Left ventricle myocardium inferior (tissue), 1 donor: ENCODE measurements at regions not wholly inside any gene's neighbourhood (a gene's known extent, or its start where the extent isn't known, plus 50 kb on each side); places are given as distances from the start of the nearest gene placed in this dataset.
"Not testable (repeated sequence)": the region's sequence is repeated elsewhere in the genome, so short reads cannot be mapped to it uniquely, and the experiment has no call there.

Experiments used
- DNase-seq: peaks from one replicate; pipeline ENCODE4 v3.0.0-alpha.2; 2020
- H3K27ac ChIP-seq: fragments of 200-600 bp; replicated peaks from 2 replicates; pipeline ENCODE4 v1.8.0; 2021
- H3K27me3 ChIP-seq: fragments of 200-600 bp; 2 replicates; pipeline ENCODE4 v1.8.0; 2021; ENCODE audit warnings: low read depth
- H3K36me3 ChIP-seq: fragments of 200-600 bp; 2 replicates; pipeline ENCODE4 v1.8.0; 2021
- H3K4me1 ChIP-seq: fragments of 200-600 bp; 2 replicates; pipeline ENCODE4 v1.8.0; 2021
- H3K4me3 ChIP-seq: fragments of 200-600 bp; 2 replicates; pipeline ENCODE4 v1.8.0; 2021; ENCODE audit warnings: mild to moderate bottlenecking, moderate library complexity
- H3K9me3 ChIP-seq: fragments of 200-600 bp; replicated peaks from 2 replicates; pipeline ENCODE4 v1.8.0; 2021
- CTCF ChIP-seq: fragments of 200-600 bp; IDR thresholded peaks from 2 replicates; pipeline ENCODE4 v1.8.0; 2021; ENCODE audit warnings: antibody characterized with exemption, mild to moderate bottlenecking, borderline replicate concordance
- intact Hi-C: fragments of 100-400 bp; cut with micrococcal nuclease; formaldehyde crosslinking; loops from one replicate; pipeline ENCODE4 v1.11.0; 2022
- donor health status: DM: no; HTN: yes; CAD: no; lungs with severe emphysema.

- intact Hi-C loops = no loop called here
- no peak for TF ChIP-seq CTCF
- no peak for DNase-seq
These were observed 66.3 kb upstream of the IQSEC1 start for GRCh38 chr3:13139471-13140065.

GRCh38 chr3:13138833-13139145 lies 65.6 kb upstream of the IQSEC1 start:
- no peak for DNase-seq
- no peaks in the 10 kb centered on the region for H3K9me3 ChIP-seq
- intact Hi-C loops = no loop called here
- H3K27ac ChIP-seq = no peak overlapping the region
- peaks cover 47% of the 10 kb centered on the region for H3K27me3 ChIP-seq
- no peaks in the 10 kb centered on the region for H3K4me1 ChIP-seq
- no peaks in the 10 kb centered on the region for H3K36me3 ChIP-seq
- no peak overlapping the region for H3K4me3 ChIP-seq
- TF ChIP-seq CTCF = no peak

More at GRCh38 chr3:13139471-13140065, 66.3 kb upstream of the IQSEC1 start:
- Histone ChIP-seq H3K4me1 (no peaks in the 10 kb centered on the region), H3K27ac (no peak overlapping the region), H3K4me3 (no peak overlapping the region), H3K9me3 (no peaks in the 10 kb centered on the region), H3K27me3 (peaks cover 47% of the 10 kb centered on the region), H3K36me3 (no peaks in the 10 kb centered on the region)

GRCh38 chr3:13137941-13138832 lies 65.0 kb upstream of the IQSEC1 start:
- peaks cover 53% of the 10 kb centered on the region for H3K27me3 ChIP-seq
- H3K4me1 ChIP-seq = no peaks in the 10 kb centered on the region
- DNase-seq = no peak
- no peaks in the 10 kb centered on the region for H3K9me3 ChIP-seq
- H3K27ac ChIP-seq = no peak overlapping the region
- TF ChIP-seq CTCF = no peak
- no peaks in the 10 kb centered on the region for H3K36me3 ChIP-seq
- H3K4me3 ChIP-seq = no peak overlapping the region
- intact Hi-C loops = no loop called here

DNA sequence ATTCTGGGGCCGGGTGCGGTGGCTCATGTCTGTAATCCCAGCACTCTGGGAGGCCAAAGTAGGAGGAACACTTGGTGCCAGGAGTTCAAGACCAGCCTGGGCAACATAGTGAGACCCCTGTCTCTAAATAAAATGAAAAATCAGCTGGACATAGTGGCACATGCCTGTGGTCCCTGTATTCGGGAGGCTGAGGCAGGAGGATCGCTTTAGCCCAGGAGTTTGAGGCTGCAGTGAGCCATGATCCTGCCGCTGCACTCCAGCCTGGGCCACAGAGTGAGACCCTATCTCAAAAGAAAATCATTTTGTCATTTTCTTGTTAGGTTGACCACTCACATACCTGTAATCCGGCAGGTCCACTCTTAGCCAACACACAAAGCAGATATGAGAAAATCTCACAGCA lies 63.6 kb upstream of the IQSEC1 start:
- DNase-seq, H3K36me3 ChIP-seq, H3K27ac ChIP-seq, intact Hi-C loops, H3K4me3 ChIP-seq, H3K4me1 ChIP-seq, H3K9me3 ChIP-seq: not testable (repeated sequence)
- peaks cover 53% of the 10 kb centered on the region for H3K27me3 ChIP-seq

DNA sequence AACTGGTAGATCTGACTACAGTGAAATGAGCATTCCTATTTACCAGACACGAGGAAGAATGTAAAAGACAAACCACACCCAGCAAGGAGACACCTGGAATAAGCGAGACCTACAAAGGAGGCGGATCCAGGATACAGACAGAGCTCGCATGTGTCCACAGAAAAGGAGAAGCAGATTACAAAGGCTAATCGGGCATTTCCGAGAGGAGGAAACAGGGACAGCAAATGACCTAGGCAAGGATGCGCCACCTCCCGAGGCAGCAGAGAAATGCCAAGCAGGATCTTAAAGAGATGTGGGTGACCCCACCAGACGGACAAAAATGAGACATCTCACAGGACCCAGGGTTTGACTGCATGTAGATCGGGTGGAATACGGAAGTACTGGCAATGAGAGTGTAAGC lies 63.2 kb upstream of the IQSEC1 start:
- intact Hi-C loops = no loop called here
- no peak overlapping the region for H3K4me3 ChIP-seq
- no peaks in the 10 kb centered on the region for H3K9me3 ChIP-seq
- H3K27me3 ChIP-seq = peaks cover 53% of the 10 kb centered on the region
- H3K4me1 ChIP-seq = no peaks in the 10 kb centered on the region
- no peaks in the 10 kb centered on the region for H3K36me3 ChIP-seq
- no peak for DNase-seq
- H3K27ac ChIP-seq = no peak overlapping the region
- TF ChIP-seq CTCF = no peak

- no peaks in the 10 kb centered on the region for H3K9me3 ChIP-seq
- H3K36me3 ChIP-seq = no peaks in the 10 kb centered on the region
- no peak overlapping the region for H3K27ac ChIP-seq
- intact Hi-C loops = no loop called here
- H3K4me1 ChIP-seq = no peaks in the 10 kb centered on the region
- no peak for TF ChIP-seq CTCF
- peaks cover 53% of the 10 kb centered on the region for H3K27me3 ChIP-seq
- no peak overlapping the region for H3K4me3 ChIP-seq
- DNase-seq = no peak
These were observed 62.6 kb upstream of the IQSEC1 start for GRCh38 chr3:13135811-13136321.
